ENCODE measurements at regions not wholly inside any gene's neighbourhood (a gene's known extent, or its start where the extent isn't known, plus 50 kb on each side); places are given as distances from the start of the nearest gene placed in this dataset.

DNA sequence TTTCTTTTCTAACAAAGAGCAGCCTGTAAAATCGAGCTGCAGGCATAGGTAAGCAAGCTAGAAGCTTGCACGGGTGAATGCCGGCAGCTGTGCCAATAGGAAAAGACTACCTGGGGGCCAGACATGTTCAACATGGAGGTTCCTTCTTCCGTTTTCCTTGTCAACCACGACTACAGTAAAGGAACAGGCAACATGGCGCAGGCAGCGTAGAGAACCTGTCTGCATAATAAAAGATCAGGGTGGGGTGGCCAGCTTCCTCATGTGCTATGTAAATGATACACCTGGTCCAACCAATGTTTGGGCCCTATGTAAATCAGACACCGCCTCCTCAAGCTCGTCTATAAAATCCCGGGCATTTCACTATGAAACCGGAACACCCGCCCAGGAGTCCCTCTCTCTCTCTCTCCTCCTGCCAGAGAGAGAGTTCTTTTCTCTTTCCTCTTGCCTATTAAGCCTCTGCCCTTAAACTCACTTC is 103.8 kb upstream of the LIFR start:
- TF ChIP-seq POLR2A (IDR thresholded peaks at IDR 0.05) (peak; percentile 72), POLR2AphosphoS5 (IDR thresholded peaks at IDR 0.05) (peak; percentile 94)
- TF ChIP-seq, protein P1, sequence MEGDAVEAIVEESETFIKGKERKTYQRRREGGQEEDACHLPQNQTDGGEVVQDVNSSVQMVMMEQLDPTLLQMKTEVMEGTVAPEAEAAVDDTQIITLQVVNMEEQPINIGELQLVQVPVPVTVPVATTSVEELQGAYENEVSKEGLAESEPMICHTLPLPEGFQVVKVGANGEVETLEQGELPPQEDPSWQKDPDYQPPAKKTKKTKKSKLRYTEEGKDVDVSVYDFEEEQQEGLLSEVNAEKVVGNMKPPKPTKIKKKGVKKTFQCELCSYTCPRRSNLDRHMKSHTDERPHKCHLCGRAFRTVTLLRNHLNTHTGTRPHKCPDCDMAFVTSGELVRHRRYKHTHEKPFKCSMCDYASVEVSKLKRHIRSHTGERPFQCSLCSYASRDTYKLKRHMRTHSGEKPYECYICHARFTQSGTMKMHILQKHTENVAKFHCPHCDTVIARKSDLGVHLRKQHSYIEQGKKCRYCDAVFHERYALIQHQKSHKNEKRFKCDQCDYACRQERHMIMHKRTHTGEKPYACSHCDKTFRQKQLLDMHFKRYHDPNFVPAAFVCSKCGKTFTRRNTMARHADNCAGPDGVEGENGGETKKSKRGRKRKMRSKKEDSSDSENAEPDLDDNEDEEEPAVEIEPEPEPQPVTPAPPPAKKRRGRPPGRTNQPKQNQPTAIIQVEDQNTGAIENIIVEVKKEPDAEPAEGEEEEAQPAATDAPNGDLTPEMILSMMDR (IDR thresholded peaks at IDR 0.05) = peak in 1 of 4 experiments; percentile 19
